ENCODE measurements at regions not wholly inside any gene's neighbourhood (a gene's known extent, or its start where the extent isn't known, plus 50 kb on each side); places are given as distances from the start of the nearest gene placed in this dataset.

GRCh38 chr10:128865436-128866195 lies 601.4 kb upstream of the MGMT start:
- Histone ChIP-seq H3K27me3 (ENCODE audit: control insufficient read depth, insufficient read depth) (no peaks in the 10 kb centered on the region), H3K4me3 (ENCODE audit: low read length) (no peak overlapping the region), H3K27ac (ENCODE audit: low read length) (no peak overlapping the region), H3K4me1 (ENCODE audit: control insufficient read depth, insufficient read depth, low read length) (no peaks in the 10 kb centered on the region), H3K9me3 (ENCODE audit: control insufficient read depth, low read length) (no peaks in the 10 kb centered on the region)
- no peak for ATAC-seq
- DNase-seq = no peak
- 67% methylated on average over 14 of the region's 14 CpGs for WGBS
- intact Hi-C loops (cut with DNase I) = loop anchor here in 1 of 4 donors (10.0 kb wide), 1 partner anchor 231 kb away; no protein-coding TSS in a partner anchor

- ATAC-seq (no peak), DNase-seq (no peak)
- 74% methylated on average over 5 of the region's 5 CpGs for WGBS
- Histone ChIP-seq H3K4me1 (ENCODE audit: control insufficient read depth, insufficient read depth, low read length) (no peaks in the 10 kb centered on the region), H3K27me3 (ENCODE audit: control insufficient read depth, insufficient read depth) (no peaks in the 10 kb centered on the region), H3K4me3 (ENCODE audit: low read length) (no peak overlapping the region), H3K27ac (ENCODE audit: low read length) (no peak overlapping the region), H3K9me3 (ENCODE audit: control insufficient read depth, low read length) (no peaks in the 10 kb centered on the region)
- intact Hi-C loops (cut with DNase I) = loop anchor here in 1 of 4 donors (10.0 kb wide), 1 partner anchor 232 kb away; no protein-coding TSS in a partner anchor
These were observed 600.5 kb upstream of the MGMT start for GRCh38 chr10:128866551-128866950.

GRCh38 chr10:128867210-128867609 lies 599.8 kb upstream of the MGMT start:
- H3K27me3 ChIP-seq (ENCODE audit: control insufficient read depth, insufficient read depth) = no peaks in the 10 kb centered on the region
- H3K27ac ChIP-seq (ENCODE audit: low read length) = no peak overlapping the region
- 89% methylated on average over 8 of the region's 8 CpGs for WGBS
- H3K4me1 ChIP-seq (ENCODE audit: control insufficient read depth, insufficient read depth, low read length) = no peaks in the 10 kb centered on the region
- no peaks in the 10 kb centered on the region for H3K9me3 ChIP-seq (ENCODE audit: control insufficient read depth, low read length)
- intact Hi-C loops (cut with DNase I) = loop anchor here in 1 of 4 donors (10.0 kb wide), 1 partner anchor 232 kb away; no protein-coding TSS in a partner anchor
- no peak overlapping the region for H3K4me3 ChIP-seq (ENCODE audit: low read length)
- DNase-seq (no peak), ATAC-seq (no peak)

GRCh38 chr10:128867819-128868218 lies 599.2 kb upstream of the MGMT start:
- H3K4me1 ChIP-seq (ENCODE audit: control insufficient read depth, insufficient read depth, low read length) = no peaks in the 10 kb centered on the region
- H3K27ac ChIP-seq (ENCODE audit: low read length) = no peak overlapping the region
- no peak overlapping the region for H3K4me3 ChIP-seq (ENCODE audit: low read length)
- H3K27me3 ChIP-seq (ENCODE audit: control insufficient read depth, insufficient read depth) = no peaks in the 10 kb centered on the region
- DNase-seq (no peak), ATAC-seq (no peak)
- no peaks in the 10 kb centered on the region for H3K9me3 ChIP-seq (ENCODE audit: control insufficient read depth, low read length)
- intact Hi-C loops (cut with DNase I) = loop anchor here in 1 of 4 donors (10.0 kb wide), 1 partner anchor 233 kb away; no protein-coding TSS in a partner anchor
- 97% methylated on average over 8 of the region's 8 CpGs for WGBS

GRCh38 chr10:128868481-128868880 lies 598.6 kb upstream of the MGMT start:
- H3K27me3 ChIP-seq (ENCODE audit: control insufficient read depth, insufficient read depth) = no peaks in the 10 kb centered on the region
- no peak overlapping the region for H3K27ac ChIP-seq (ENCODE audit: low read length)
- DNase-seq (no peak), ATAC-seq (no peak)
- H3K9me3 ChIP-seq (ENCODE audit: control insufficient read depth, low read length) = no peaks in the 10 kb centered on the region
- no peaks in the 10 kb centered on the region for H3K4me1 ChIP-seq (ENCODE audit: control insufficient read depth, insufficient read depth, low read length)
- no peak overlapping the region for H3K4me3 ChIP-seq (ENCODE audit: low read length)
- intact Hi-C loops (cut with DNase I) = loop anchor here in 1 of 4 donors (10.0 kb wide), 1 partner anchor 234 kb away; no protein-coding TSS in a partner anchor
- 92% methylated on average over 3 of the region's 3 CpGs for WGBS

- ATAC-seq (peak; percentile 74 to 88), DNase-seq (no peak)
- intact Hi-C loops (cut with DNase I) = loop anchor here in 1 of 4 donors (10.0 kb wide), 1 partner anchor 234 kb away; no protein-coding TSS in a partner anchor
- 51% methylated on average over 15 of the region's 15 CpGs for WGBS
- no peak overlapping the region for H3K27ac ChIP-seq (ENCODE audit: low read length)
- no peaks in the 10 kb centered on the region for H3K27me3 ChIP-seq (ENCODE audit: control insufficient read depth, insufficient read depth)
- H3K9me3 ChIP-seq (ENCODE audit: control insufficient read depth, low read length) = no peaks in the 10 kb centered on the region
- H3K4me1 ChIP-seq (ENCODE audit: control insufficient read depth, insufficient read depth, low read length) = no peaks in the 10 kb centered on the region
- no peak overlapping the region for H3K4me3 ChIP-seq (ENCODE audit: low read length)
These were observed 597.8 kb upstream of the MGMT start for GRCh38 chr10:128869101-128869749.

- 84% methylated on average over 11 of the region's 11 CpGs for WGBS
- Histone ChIP-seq H3K27me3 (ENCODE audit: control insufficient read depth, insufficient read depth) (no peaks in the 10 kb centered on the region), H3K9me3 (ENCODE audit: control insufficient read depth, low read length) (no peaks in the 10 kb centered on the region), H3K4me1 (ENCODE audit: control insufficient read depth, insufficient read depth, low read length) (no peaks in the 10 kb centered on the region), H3K4me3 (ENCODE audit: low read length) (no peak overlapping the region), H3K27ac (ENCODE audit: low read length) (no peak overlapping the region)
- DNase-seq (no peak), ATAC-seq (peak in 1 of 2 donors; percentile 33)
- intact Hi-C loops (cut with DNase I) = no loop called here
These were observed 596.0 kb upstream of the MGMT start for GRCh38 chr10:128870830-128871597.

- Histone ChIP-seq H3K4me1 (ENCODE audit: control insufficient read depth, insufficient read depth, low read length) (no peaks in the 10 kb centered on the region), H3K27me3 (ENCODE audit: control insufficient read depth, insufficient read depth) (no peaks in the 10 kb centered on the region), H3K27ac (ENCODE audit: low read length) (no peak overlapping the region), H3K9me3 (ENCODE audit: control insufficient read depth, low read length) (no peaks in the 10 kb centered on the region), H3K4me3 (ENCODE audit: low read length) (no peak overlapping the region)
- no peak for ATAC-seq
- no peak for DNase-seq
- intact Hi-C loops (cut with DNase I) = no loop called here
- WGBS = 94% methylated on average over 14 of the region's 14 CpGs
These were observed 595.3 kb upstream of the MGMT start for GRCh38 chr10:128871671-128872231.

GRCh38 chr10:128873411-128874054 lies 593.5 kb upstream of the MGMT start:
- WGBS = 62% methylated on average over 6 of the region's 6 CpGs

GRCh38 chr10:128874331-128874730 lies 592.7 kb upstream of the MGMT start:
- no peaks in the 10 kb centered on the region for H3K9me3 ChIP-seq (ENCODE audit: control insufficient read depth, low read length)
- H3K4me1 ChIP-seq (ENCODE audit: control insufficient read depth, insufficient read depth, low read length) = no peaks in the 10 kb centered on the region
- 89% methylated on average over 3 of the region's 3 CpGs for WGBS
- H3K27me3 ChIP-seq (ENCODE audit: control insufficient read depth, insufficient read depth) = no peaks in the 10 kb centered on the region
- H3K27ac ChIP-seq (ENCODE audit: low read length) = no peak overlapping the region
- intact Hi-C loops (cut with DNase I) = no loop called here
- no peak overlapping the region for H3K4me3 ChIP-seq (ENCODE audit: low read length)
- ATAC-seq (no peak), DNase-seq (no peak)

More at GRCh38 chr10:128873411-128874054, 593.5 kb upstream of the MGMT start:
- intact Hi-C loops (cut with DNase I) = no loop called here
- no peaks in the 10 kb centered on the region for H3K4me1 ChIP-seq (ENCODE audit: control insufficient read depth, insufficient read depth, low read length)
- no peaks in the 10 kb centered on the region for H3K27me3 ChIP-seq (ENCODE audit: control insufficient read depth, insufficient read depth)
- H3K9me3 ChIP-seq (ENCODE audit: control insufficient read depth, low read length) = no peaks in the 10 kb centered on the region
- H3K4me3 ChIP-seq (ENCODE audit: low read length) = no peak overlapping the region
- DNase-seq = no peak
- H3K27ac ChIP-seq (ENCODE audit: low read length) = no peak overlapping the region
- no peak for ATAC-seq
